ENCODE measurements at regions not wholly inside any gene's neighbourhood (a gene's known extent, or its start where the extent isn't known, plus 50 kb on each side); places are given as distances from the start of the nearest gene placed in this dataset.

DNA sequence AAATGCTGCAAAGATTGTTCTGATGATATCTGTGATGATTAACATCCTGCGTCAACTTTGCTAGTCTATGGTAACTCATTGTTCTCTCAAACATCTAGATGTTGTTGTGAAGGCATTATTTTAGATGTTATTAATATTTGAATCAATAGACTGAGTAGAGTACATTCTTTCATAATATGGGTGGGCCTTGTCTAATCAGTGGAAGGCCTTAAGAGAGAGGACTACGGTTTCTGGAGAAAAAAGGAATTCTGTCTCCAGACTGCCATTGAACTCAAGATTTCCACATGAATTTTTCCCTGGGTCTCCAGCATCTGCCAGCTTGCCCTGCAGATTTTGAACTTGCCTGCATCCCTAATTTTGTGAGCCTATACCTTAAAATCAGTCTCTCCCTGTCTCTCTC, 2381.1 kb upstream of the AGA start:
- no peaks in the 10 kb centered on the region for H3K27me3 ChIP-seq (ENCODE audit: insufficient read depth, low read length)
- no peak overlapping the region for H3K4me3 ChIP-seq (ENCODE audit: low read length)
- H3K4me1 ChIP-seq (ENCODE audit: insufficient read depth, low read length) = no peaks in the 10 kb centered on the region
- peaks cover 10% of the 10 kb centered on the region for H3K9me3 ChIP-seq (ENCODE audit: low read depth, low read length)

DNA sequence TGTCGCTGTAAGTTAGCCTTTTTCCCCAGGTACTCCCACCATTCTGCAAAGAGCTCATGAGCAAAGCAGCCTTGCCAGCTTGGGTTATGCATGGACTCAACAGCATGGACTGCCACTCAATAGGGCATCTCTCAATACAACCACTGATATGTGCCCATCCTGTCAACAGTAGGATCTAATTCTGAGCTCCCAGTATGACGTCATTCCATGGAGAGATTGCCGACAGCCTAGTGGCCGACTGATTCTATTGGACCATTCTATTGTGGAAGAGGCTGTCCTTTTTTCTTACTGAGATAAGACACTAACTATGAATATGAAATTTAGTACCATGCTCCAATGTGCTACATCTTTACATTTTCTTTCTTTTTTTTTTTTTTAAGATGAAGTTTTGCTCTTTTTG, 2389.0 kb upstream of the AGA start:
- H3K4me3 ChIP-seq (ENCODE audit: low read length) = no peak overlapping the region
- no peaks in the 10 kb centered on the region for H3K9me3 ChIP-seq (ENCODE audit: low read depth, low read length)

DNA sequence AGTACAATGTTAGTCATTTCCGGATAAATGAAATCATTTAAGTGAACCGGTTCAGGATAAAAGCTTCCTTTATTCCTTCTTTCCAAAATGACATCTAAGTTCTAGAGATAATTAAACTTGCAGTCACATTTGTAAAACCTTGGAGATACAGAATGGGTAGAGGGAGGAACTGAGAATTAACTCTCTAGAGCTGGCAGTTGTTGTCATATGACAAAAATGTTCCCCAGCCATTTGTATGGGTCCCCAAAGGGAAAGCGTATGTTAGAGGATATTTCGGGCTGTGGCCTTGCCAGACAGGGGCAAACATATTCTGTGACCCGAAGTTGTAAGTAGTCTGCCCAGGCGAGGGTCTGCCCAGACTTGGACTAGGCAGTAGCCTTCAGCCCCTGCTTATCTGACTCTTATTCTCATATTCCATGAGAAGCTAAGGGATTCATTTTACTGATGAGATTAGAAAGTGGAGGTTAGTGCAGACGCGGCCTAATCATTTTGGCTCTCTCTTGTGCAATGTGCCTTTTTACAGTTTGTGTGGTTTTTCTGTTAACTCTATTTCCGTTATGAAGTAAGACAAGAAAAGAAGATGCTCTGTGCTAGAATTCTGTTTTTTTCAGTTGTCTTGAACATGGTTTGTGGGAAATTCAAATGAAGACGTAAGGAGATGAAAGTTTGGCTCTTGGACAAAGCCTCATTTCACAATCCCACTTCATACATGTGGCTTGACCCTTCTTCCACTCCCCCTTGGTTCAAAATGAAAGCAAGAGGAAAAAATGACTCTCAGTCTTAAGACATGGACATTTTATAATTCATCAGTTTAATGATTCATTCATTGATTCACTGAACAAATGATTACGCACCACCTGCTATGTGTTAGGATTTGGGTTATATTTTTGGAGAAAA, 2394.2 kb upstream of the AGA start:
- no peaks in the 10 kb centered on the region for H3K4me1 ChIP-seq (ENCODE audit: insufficient read depth, low read length)
- no peaks in the 10 kb centered on the region for H3K27me3 ChIP-seq (ENCODE audit: insufficient read depth, low read length)
- H3K9me3 ChIP-seq (ENCODE audit: low read depth, low read length) = no peaks in the 10 kb centered on the region
- no peak overlapping the region for H3K4me3 ChIP-seq (ENCODE audit: low read length)

More for the DNA sequence above, 2389.0 kb upstream of the AGA start:
- Histone ChIP-seq H3K27me3 (ENCODE audit: insufficient read depth, low read length) (no peaks in the 10 kb centered on the region), H3K4me1 (ENCODE audit: insufficient read depth, low read length) (no peaks in the 10 kb centered on the region)

DNA sequence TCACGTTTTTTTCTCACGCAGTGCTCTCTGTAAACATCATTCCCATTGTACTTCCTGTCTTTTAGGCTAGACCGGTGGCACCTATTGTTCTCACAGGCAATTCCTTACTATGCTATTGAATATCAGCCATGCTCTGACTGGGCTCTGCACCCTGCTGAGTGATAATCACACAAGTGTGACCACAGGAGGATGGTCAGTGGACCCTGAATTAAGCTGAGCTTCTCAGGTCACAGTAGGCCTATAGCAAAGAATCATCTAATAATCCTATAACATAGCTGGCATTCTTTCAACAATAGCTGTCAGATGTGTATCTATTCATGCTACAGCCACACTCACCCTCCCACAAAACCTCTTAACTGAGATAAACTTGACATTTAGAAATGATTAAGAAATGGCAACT, 2399.8 kb upstream of the TENM3 start:
- H3K4me3 ChIP-seq (ENCODE audit: low read length) = no peak overlapping the region
- H3K27me3 ChIP-seq (ENCODE audit: insufficient read depth, low read length) = no peaks in the 10 kb centered on the region
- H3K9me3 ChIP-seq (ENCODE audit: low read depth, low read length) = no peaks in the 10 kb centered on the region
- no peaks in the 10 kb centered on the region for H3K4me1 ChIP-seq (ENCODE audit: insufficient read depth, low read length)

DNA sequence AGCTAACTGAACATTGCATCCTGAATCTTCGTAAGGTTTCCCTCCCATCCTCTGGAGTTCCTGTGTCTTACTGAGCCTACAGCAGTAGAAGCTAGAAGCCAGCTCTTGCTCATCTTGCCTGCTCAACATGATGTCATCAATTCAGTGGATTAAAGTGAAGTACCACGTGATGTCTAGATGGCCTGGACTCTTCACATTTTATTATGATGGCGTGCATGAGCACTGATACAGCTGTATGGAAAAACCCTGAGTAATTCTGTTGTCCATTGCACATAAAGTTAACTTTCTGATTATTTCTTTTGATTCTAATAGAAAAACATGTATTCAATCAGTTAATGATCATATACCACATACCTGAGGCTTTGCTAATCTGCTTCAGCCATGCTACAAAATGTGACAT, 2387.7 kb upstream of the TENM3 start:
- Histone ChIP-seq H3K4me1 (ENCODE audit: insufficient read depth, low read length) (no peaks in the 10 kb centered on the region), H3K9me3 (ENCODE audit: low read depth, low read length) (no peaks in the 10 kb centered on the region), H3K27me3 (ENCODE audit: insufficient read depth, low read length) (no peaks in the 10 kb centered on the region), H3K4me3 (ENCODE audit: low read length) (no peak overlapping the region)

DNA sequence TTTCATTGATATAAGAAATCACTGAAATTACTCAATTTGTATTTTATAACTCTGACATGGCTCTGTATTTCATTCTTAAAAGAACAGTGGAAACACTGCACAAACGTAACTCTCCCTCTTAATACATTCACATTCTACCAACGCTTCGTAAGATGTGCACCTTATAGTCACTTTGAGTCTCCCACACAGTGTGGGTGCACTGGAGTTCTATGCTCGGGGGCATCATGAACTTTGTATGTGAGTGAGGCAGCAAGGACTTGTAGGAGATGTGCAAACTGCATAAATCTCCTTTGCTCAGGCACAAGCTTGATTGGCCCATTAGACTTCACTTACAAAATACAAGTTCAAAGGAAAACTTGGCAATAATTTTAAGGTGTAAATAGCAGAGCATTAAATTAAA, 2385.0 kb upstream of the TENM3 start:
- Histone ChIP-seq H3K4me1 (ENCODE audit: insufficient read depth, low read length) (no peaks in the 10 kb centered on the region), H3K27me3 (ENCODE audit: insufficient read depth, low read length) (no peaks in the 10 kb centered on the region), H3K9me3 (ENCODE audit: low read depth, low read length) (no peaks in the 10 kb centered on the region), H3K4me3 (ENCODE audit: low read length) (no peak overlapping the region)

GRCh38 chr4:179867300-179867878, 2375.8 kb upstream of the TENM3 start:
- Histone ChIP-seq H3K4me3 (ENCODE audit: low read length) (no peak overlapping the region), H3K9me3 (ENCODE audit: low read depth, low read length) (no peaks in the 10 kb centered on the region), H3K27me3 (ENCODE audit: insufficient read depth, low read length) (no peaks in the 10 kb centered on the region), H3K4me1 (ENCODE audit: insufficient read depth, low read length) (no peaks in the 10 kb centered on the region)

GRCh38 chr4:179871726-179872125, 2371.5 kb upstream of the TENM3 start:
- Histone ChIP-seq H3K4me3 (ENCODE audit: low read length) (no peak overlapping the region), H3K27me3 (ENCODE audit: insufficient read depth, low read length) (no peaks in the 10 kb centered on the region), H3K4me1 (ENCODE audit: insufficient read depth, low read length) (no peaks in the 10 kb centered on the region), H3K9me3 (ENCODE audit: low read depth, low read length) (no peaks in the 10 kb centered on the region)

DNA sequence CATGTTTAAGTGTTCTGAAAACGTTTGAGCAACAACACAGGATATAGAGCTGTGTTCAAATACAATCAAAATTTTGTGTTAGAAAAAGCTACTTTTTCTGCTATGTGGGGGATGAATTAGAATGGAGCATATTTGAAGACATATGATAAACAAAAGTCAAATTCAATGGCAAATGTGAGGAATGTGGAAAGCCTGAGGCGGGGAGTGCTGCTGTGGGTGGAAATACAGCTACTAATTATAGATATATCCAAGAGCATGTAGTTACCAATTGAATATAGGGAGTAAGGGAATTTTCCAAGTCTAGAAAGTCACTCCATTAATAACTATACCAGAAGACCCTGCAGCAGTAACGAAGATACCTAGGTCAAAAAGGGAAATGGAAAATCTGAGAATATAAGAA, 2370.4 kb upstream of the TENM3 start:
- Histone ChIP-seq H3K4me3 (ENCODE audit: low read length) (no peak overlapping the region), H3K9me3 (ENCODE audit: low read depth, low read length) (no peaks in the 10 kb centered on the region), H3K4me1 (ENCODE audit: insufficient read depth, low read length) (no peaks in the 10 kb centered on the region), H3K27me3 (ENCODE audit: insufficient read depth, low read length) (no peaks in the 10 kb centered on the region)

DNA sequence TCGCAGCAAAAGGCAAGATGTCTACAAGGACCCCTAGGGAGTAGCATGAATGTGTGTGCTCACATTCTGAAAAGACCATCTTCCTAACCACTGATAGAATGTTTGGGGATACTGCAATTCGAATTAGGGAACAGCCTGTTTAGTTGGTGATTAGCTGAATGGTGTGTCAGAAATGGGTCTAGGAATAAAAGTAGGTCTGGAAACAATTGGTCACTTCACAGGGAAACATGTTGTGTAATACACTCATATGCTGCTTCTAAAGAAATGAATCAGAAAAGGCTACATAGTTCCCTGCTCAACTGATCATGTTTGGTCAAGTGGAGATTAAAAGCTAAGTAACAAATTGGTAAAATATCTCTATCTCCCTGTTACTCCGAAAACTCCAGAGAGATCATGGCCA, 2362.4 kb upstream of the TENM3 start:
- H3K27me3 ChIP-seq (ENCODE audit: insufficient read depth, low read length) = no peaks in the 10 kb centered on the region
- no peaks in the 10 kb centered on the region for H3K9me3 ChIP-seq (ENCODE audit: low read depth, low read length)
- no peaks in the 10 kb centered on the region for H3K4me1 ChIP-seq (ENCODE audit: insufficient read depth, low read length)
- H3K4me3 ChIP-seq (ENCODE audit: low read length) = no peak overlapping the region

DNA sequence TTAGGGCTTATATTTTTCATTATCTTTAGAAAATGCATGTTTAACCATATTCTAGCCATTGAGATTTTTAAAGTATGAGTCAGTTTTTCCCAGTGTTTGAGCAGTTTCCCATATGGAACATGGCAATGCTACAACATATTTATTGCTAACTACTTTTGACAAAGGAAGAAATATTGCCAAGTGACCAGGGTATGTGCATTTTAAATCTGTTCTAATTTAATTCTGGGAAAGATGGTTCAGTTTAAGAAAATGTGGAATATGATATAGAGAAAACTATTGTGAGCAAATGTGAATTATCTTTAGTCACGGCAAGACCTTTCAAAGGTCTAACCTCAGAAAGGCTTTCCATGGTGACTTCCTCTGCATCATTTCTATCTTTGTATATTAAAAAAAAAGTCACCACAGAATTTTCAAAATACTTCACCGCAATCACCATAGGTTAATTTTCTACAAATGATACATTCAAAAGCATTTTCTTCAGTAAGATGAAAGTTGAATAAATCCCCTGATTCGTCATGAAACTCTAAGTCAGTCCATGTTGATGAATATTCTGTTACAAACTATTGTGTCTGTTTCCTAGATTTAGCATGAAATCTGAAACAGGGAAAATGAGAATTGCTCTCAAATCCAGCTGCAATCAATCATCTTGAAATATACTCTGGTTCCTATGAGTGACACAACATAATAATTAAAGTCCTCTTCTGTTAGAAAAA, 2349.0 kb upstream of the TENM3 start:
- H3K4me1 ChIP-seq (ENCODE audit: insufficient read depth, low read length) = no peaks in the 10 kb centered on the region
- H3K9me3 ChIP-seq (ENCODE audit: low read depth, low read length) = no peaks in the 10 kb centered on the region
- H3K4me3 ChIP-seq (ENCODE audit: low read length) = no peak overlapping the region
- no peaks in the 10 kb centered on the region for H3K27me3 ChIP-seq (ENCODE audit: insufficient read depth, low read length)

- H3K4me3 ChIP-seq (ENCODE audit: low read length) = no peak overlapping the region
- H3K9me3 ChIP-seq (ENCODE audit: low read depth, low read length) = peaks cover 4% of the 10 kb centered on the region
- H3K27me3 ChIP-seq (ENCODE audit: insufficient read depth, low read length) = no peaks in the 10 kb centered on the region
- no peaks in the 10 kb centered on the region for H3K4me1 ChIP-seq (ENCODE audit: insufficient read depth, low read length)
Observed at GRCh38 chr4:179919587-179919986, 2323.6 kb upstream of the TENM3 start.

GRCh38 chr4:179927473-179927872, 2315.7 kb upstream of the TENM3 start:
- no peaks in the 10 kb centered on the region for H3K27me3 ChIP-seq (ENCODE audit: insufficient read depth, low read length)
- no peak overlapping the region for H3K4me3 ChIP-seq (ENCODE audit: low read length)
- H3K4me1 ChIP-seq (ENCODE audit: insufficient read depth, low read length) = no peaks in the 10 kb centered on the region
- H3K9me3 ChIP-seq (ENCODE audit: low read depth, low read length) = peaks cover 2% of the 10 kb centered on the region

DNA sequence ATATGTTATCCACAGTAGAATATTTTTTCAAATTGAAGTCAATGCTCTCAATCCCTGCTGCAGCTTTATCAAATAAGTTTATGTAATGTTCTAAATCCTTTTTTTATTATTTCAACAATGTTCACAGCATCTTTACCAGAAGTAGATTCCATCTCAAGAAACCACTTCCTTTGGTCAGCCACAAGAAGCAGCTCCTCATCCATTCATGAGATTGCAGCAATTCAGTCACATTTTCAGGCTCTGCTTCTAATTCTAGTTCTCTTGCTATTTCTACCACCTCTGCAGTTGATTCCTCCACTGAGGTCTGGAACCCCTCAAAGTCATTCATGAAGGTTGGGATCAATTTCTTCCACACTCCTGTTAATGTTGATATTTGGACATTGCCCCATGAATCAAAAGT, 2301.3 kb upstream of the TENM3 start:
- no peaks in the 10 kb centered on the region for H3K27me3 ChIP-seq (ENCODE audit: insufficient read depth, low read length)
- H3K9me3 ChIP-seq (ENCODE audit: low read depth, low read length) = no peaks in the 10 kb centered on the region
- H3K4me1 ChIP-seq (ENCODE audit: insufficient read depth, low read length) = no peaks in the 10 kb centered on the region
- no peak overlapping the region for H3K4me3 ChIP-seq (ENCODE audit: low read length)

- peaks cover 6% of the 10 kb centered on the region for H3K9me3 ChIP-seq (ENCODE audit: low read depth, low read length)
- H3K4me1 ChIP-seq (ENCODE audit: insufficient read depth, low read length) = no peaks in the 10 kb centered on the region
- no peaks in the 10 kb centered on the region for H3K27me3 ChIP-seq (ENCODE audit: insufficient read depth, low read length)
- H3K4me3 ChIP-seq (ENCODE audit: low read length) = no peak overlapping the region
Observed at GRCh38 chr4:179976777-179977176, 2266.4 kb upstream of the TENM3 start.
